Colonic mucosa (tissue), 4 donors: ENCODE measurements at regions not wholly inside any gene's neighbourhood (a gene's known extent, or its start where the extent isn't known, plus 50 kb on each side); places are given as distances from the start of the nearest gene placed in this dataset.

Experiments
- DNase-seq: peaks from one replicate; pipeline ENCODE4 v3.0.0-alpha.2; 2020
- H3K27ac ChIP-seq: fragments of 200-600 bp; one replicate; pipeline ENCODE4 v1.8.0; 2021
- H3K27me3 ChIP-seq: fragments of 200-600 bp; one replicate; pipeline ENCODE4 v1.8.0; 2021
- H3K36me3 ChIP-seq: fragments of 200-600 bp; one replicate; pipeline ENCODE4 v1.8.0; 2021
- H3K4me1 ChIP-seq: fragments of 200-600 bp; one replicate; pipeline ENCODE4 v1.8.0; 2021; ENCODE audit warnings: mild to moderate bottlenecking
- H3K4me3 ChIP-seq: fragments of 200-600 bp; one replicate; pipeline ENCODE4 v1.8.0; 2021
- H3K9ac ChIP-seq, 2 donors: one replicate each; pipeline ENCODE4 v1.7.0; 2013; ENCODE audit warnings: control low read depth in 2 of 2, low read depth in 2 of 2, low read length in 2 of 2
- H3K9me3 ChIP-seq: fragments of 200-600 bp; one replicate; pipeline ENCODE4 v1.8.0; 2021
- CTCF ChIP-seq: fragments of 200-600 bp; IDR thresholded peaks from one replicate; pipeline ENCODE4 v1.8.0; 2022; ENCODE audit warnings: antibody characterized with exemption, mild to moderate bottlenecking
- intact Hi-C: fragments of 100-400 bp; cut with DNase I; formaldehyde crosslinking; loops from one replicate; pipeline ENCODE4 v1.14.1; 2022
- donor health status: healthy.
- donor health status: DM: no; HTN: no; CAD: no.
- donor health status: DM: no; HTN: no; CAD: no.

GRCh38 chr12:116398193-116398592 is 120.7 kb upstream of the MED13L start:
- no peak for TF ChIP-seq CTCF
- no peak for DNase-seq
- H3K9me3 ChIP-seq: no peaks in the 10 kb centered on the region
- intact Hi-C loops: no loop called here
- H3K27ac ChIP-seq: no peak overlapping the region
- no peaks in the 10 kb centered on the region for H3K4me1 ChIP-seq
- no peak overlapping the region for H3K9ac ChIP-seq
- H3K36me3 ChIP-seq: no peaks in the 10 kb centered on the region
- no peak overlapping the region for H3K4me3 ChIP-seq
- H3K27me3 ChIP-seq: no peaks in the 10 kb centered on the region

GRCh38 chr12:116399055-116399454 is 121.6 kb upstream of the MED13L start:
- Histone ChIP-seq H3K36me3 (no peaks in the 10 kb centered on the region), H3K27me3 (no peaks in the 10 kb centered on the region), H3K27ac (no peak overlapping the region), H3K4me1 (no peaks in the 10 kb centered on the region), H3K9me3 (no peaks in the 10 kb centered on the region), H3K4me3 (no peak overlapping the region), H3K9ac (no peak overlapping the region)
- no peak for DNase-seq
- TF ChIP-seq CTCF: no peak
- intact Hi-C loops: no loop called here

GRCh38 chr12:116400636-116401372 is 123.3 kb upstream of the MED13L start:
- Histone ChIP-seq H3K27ac (no peak overlapping the region), H3K36me3 (no peaks in the 10 kb centered on the region), H3K4me1 (no peaks in the 10 kb centered on the region), H3K9me3 (no peaks in the 10 kb centered on the region), H3K27me3 (no peaks in the 10 kb centered on the region), H3K9ac (no peak overlapping the region), H3K4me3 (no peak overlapping the region)
- intact Hi-C loops: no loop called here
- no peak for TF ChIP-seq CTCF
- no peak for DNase-seq

GRCh38 chr12:116401565-116401964 is 124.1 kb upstream of the MED13L start:
- Histone ChIP-seq H3K27me3 (no peaks in the 10 kb centered on the region), H3K4me3 (no peak overlapping the region), H3K27ac (no peak overlapping the region), H3K9me3 (no peaks in the 10 kb centered on the region), H3K9ac (no peak overlapping the region), H3K36me3 (no peaks in the 10 kb centered on the region), H3K4me1 (no peaks in the 10 kb centered on the region)
- DNase-seq: no peak
- no peak for TF ChIP-seq CTCF
- intact Hi-C loops: no loop called here

GRCh38 chr12:116402163-116402939 is 124.9 kb upstream of the MED13L start:
- Histone ChIP-seq H3K27ac (no peak overlapping the region), H3K27me3 (no peaks in the 10 kb centered on the region), H3K36me3 (no peaks in the 10 kb centered on the region), H3K9ac (no peak overlapping the region), H3K9me3 (no peaks in the 10 kb centered on the region), H3K4me3 (no peak overlapping the region), H3K4me1 (no peaks in the 10 kb centered on the region)
- intact Hi-C loops: no loop called here
- DNase-seq: no peak
- TF ChIP-seq CTCF: no peak
